AG04450 (cell line): ENCODE measurements at regions not wholly inside any gene's neighbourhood (a gene's known extent, or its start where the extent isn't known, plus 50 kb on each side); places are given as distances from the start of the nearest gene placed in this dataset.

ENCODE experiments used
- CTCF ChIA-PET: fragments of 300-600, 350-600 bp; formaldehyde crosslinking; extraction: SDS; loops from one replicate; lab custom pipeline; 2022; ENCODE audit warnings: antibody characterized with exemption, inconsistent platforms; lab: Charles Lee
- POLR2A ChIA-PET: fragments of 350-600 bp; formaldehyde crosslinking; extraction: SDS; loops from one replicate; lab custom pipeline; 2021; ENCODE audit warnings: antibody characterized with exemption, inconsistent platforms; lab: Yijun Ruan, JAX
- DNase-seq: peaks from one replicate; pipeline ENCODE4 v3.0.0-alpha.2; 2011; ENCODE audit warnings: low read depth, low spot score
- H3K27ac ChIP-seq: one replicate; pipeline ENCODE4 v1.5.1; 2012; ENCODE audit warnings: low read depth, low read length, control low read depth
- H3K27me3 ChIP-seq: one replicate; pipeline ENCODE4 v1.6.0; 2012; ENCODE audit warnings: low read length; ENCODE audit not compliant: control insufficient read depth, insufficient read depth
- H3K4me3 ChIP-seq: 2 replicates; pipeline ENCODE4 v1.5.1; 2011; ENCODE audit warnings: mild to moderate bottlenecking, low read depth, low read length, control low read depth
- H3K9me3 ChIP-seq: 2 replicates; pipeline ENCODE4 v1.5.1; 2012; ENCODE audit warnings: low read length; ENCODE audit not compliant: control insufficient read depth, insufficient read depth
- TF ChIP-seq, protein P1 (sequence below): IDR thresholded peaks from 2 replicates; pipeline ENCODE4 v1.5.1; 2011; ENCODE audit warnings: low read depth, low read length, control low read depth, inconsistent platforms

DNA sequence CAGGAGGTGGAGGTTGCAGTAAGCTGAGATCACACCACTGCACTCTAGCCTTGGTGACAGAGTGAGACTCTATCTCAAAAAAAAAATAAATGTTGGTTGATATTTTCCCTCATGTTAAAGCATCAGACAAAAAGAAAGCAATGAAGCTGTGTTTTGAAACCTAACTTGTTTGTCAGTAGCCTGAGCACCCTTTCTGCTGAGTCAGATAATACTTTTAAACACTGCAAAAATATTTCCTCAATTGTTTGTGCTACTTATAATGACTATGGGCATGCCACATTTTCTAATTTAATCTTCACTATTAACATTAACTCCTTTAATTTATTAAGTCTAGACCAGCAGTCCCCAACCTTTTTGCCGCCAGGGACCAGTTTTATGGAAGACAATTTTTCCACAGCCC lies 236.3 kb upstream of the AGAP1 start:
- ChIA-PET CTCF (no interaction called here), POLR2A (no interaction called here)
- no peaks in the 10 kb centered on the region for H3K9me3 ChIP-seq
- no peak overlapping the region for H3K4me3 ChIP-seq
- peaks cover 3% of the 10 kb centered on the region for H3K27me3 ChIP-seq
- H3K27ac ChIP-seq, result no peak overlapping the region
- no peak for DNase-seq
- TF ChIP-seq, protein P1, sequence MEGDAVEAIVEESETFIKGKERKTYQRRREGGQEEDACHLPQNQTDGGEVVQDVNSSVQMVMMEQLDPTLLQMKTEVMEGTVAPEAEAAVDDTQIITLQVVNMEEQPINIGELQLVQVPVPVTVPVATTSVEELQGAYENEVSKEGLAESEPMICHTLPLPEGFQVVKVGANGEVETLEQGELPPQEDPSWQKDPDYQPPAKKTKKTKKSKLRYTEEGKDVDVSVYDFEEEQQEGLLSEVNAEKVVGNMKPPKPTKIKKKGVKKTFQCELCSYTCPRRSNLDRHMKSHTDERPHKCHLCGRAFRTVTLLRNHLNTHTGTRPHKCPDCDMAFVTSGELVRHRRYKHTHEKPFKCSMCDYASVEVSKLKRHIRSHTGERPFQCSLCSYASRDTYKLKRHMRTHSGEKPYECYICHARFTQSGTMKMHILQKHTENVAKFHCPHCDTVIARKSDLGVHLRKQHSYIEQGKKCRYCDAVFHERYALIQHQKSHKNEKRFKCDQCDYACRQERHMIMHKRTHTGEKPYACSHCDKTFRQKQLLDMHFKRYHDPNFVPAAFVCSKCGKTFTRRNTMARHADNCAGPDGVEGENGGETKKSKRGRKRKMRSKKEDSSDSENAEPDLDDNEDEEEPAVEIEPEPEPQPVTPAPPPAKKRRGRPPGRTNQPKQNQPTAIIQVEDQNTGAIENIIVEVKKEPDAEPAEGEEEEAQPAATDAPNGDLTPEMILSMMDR, result no peak

DNA sequence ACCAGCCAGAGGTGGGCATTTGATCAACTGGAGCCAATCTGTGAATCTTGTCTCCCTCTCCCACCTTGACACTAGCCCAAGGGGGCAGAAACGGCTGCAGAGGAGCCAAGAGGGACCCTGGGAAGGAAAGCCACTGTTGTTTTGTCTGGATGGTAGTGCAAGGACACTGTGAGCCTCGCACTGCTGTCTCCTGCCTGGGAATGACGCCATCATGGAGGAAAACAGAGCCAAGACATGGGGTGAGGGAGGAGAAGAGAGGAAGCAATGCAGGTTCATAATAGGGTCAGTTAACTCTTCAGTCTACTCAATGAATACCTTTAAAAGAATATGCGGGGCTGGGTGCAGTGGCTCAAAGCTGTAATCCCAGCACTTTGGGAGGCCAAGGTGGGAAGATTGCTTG lies 231.1 kb upstream of the AGAP1 start:
- Histone ChIP-seq H3K27me3 (no peaks in the 10 kb centered on the region), H3K9me3 (no peaks in the 10 kb centered on the region), H3K27ac (no peak overlapping the region), H3K4me3 (no peak overlapping the region)
- TF ChIP-seq, protein P1, result no peak
- ChIA-PET POLR2A (no interaction called here), CTCF (interaction anchor here (0.6 to 1.8 kb wide), 6 partner anchors 14 to 958 kb away, joined by 3 to 11 read pairs (median 5); no protein-coding TSS in a partner anchor)
- DNase-seq, result no peak

DNA sequence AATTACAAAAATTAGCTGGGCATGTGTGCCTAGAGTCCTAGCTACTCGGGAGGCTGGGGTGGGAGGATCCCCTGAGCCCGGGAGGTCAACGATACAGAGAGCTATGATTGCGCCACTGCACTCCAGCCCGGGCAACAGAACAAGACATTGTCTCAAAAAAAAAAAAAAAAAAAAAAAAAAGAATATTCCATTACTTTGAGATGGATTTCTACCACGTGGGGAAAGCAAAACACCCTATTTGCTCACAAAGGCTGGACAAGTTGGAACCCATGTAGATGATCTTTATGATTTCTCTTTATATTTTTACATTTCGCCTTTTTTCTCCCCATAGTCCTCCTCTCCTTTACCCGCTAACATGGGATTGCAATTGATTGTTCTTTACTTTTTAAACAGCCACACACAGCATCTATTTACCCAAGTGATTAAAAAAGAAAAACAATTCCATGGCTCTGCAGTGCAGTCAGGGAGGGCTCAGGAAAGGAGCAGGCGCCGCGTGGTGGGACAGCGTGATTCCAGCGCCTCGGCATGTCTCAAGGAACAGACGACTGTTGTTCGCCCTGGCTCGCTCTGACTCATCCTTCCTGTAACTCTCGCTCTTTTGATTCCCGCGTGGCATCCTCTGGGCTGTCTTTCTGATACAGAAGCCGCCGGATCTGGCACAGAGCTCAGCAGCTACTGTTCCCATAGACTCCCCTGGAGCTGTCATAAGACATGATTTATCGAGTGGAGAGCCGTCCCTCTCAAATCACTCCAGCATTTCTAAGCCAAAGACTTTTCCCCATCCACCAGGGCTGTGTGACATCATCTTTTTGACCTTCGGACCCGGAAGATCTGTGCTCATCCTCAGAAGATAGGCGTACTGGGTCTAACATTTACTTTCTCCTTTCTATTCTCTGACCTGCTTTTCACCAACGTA lies 230.4 kb upstream of the AGAP1 start:
- Histone ChIP-seq H3K27ac (peak overlapping the region; percentile 65), H3K9me3 (no peaks in the 10 kb centered on the region), H3K27me3 (no peaks in the 10 kb centered on the region), H3K4me3 (peak overlapping the region; percentile 41)
- peak; percentile 70 for DNase-seq
- CTCF ChIA-PET, result interaction anchor here (0.6 to 1.8 kb wide), 5 partner anchors 14 to 958 kb away, joined by 3 to 11 read pairs (median 5); no protein-coding TSS in a partner anchor
- POLR2A ChIA-PET, result interaction anchor here (0.5 kb wide), 1 partner anchor 402 kb away, joined by 3 read pairs; no protein-coding TSS in a partner anchor
- TF ChIP-seq, protein P1, result no peak

DNA sequence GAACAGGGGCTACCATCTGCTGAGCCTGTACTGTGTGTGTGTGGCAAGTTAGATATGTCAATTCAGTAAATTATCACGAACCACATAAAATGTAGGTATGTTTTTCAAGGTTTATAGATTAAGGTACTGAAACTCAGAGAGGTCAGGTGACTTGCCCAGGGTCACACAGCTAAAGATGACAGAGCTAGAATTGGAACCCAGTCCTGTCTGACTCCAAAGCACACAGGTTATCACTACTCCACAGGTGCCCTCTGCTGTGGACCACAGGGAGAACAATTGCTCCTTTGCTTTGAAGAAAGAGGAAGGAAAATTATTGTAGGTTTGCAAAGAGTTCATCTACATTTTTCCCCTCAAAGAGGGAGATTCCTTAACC lies 229.7 kb upstream of the AGAP1 start:
- ChIA-PET POLR2A (no interaction called here), CTCF (interaction anchor here (1.8 kb wide), 1 partner anchor 15 kb away, joined by 3 read pairs; no protein-coding TSS in a partner anchor)
- no peak for DNase-seq
- no peaks in the 10 kb centered on the region for H3K27me3 ChIP-seq
- TF ChIP-seq, protein P1, result no peak
- no peaks in the 10 kb centered on the region for H3K9me3 ChIP-seq
- peak overlapping the region; percentile 41; the same call in 1 of the 2 replicates for H3K4me3 ChIP-seq
- peak overlapping the region; percentile 65 for H3K27ac ChIP-seq

DNA sequence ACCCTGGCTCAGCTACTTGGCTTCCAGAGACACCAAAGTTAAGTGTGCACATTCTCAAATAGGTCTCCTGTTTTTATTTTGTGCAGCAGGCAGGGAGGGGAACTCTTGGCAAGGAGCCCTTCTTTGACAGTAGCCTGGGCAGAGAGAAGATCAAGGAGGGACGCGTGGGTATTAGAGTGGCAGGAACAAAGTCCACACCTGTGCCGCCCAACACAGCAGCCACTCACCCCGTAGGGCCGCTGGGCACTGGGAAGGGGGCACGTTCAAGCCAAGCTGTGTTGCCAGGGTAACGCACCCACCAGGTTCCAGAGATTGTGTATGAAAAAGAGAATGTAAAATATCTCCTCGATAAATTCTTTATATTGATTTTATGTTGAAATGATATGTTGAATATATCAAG lies 229.3 kb upstream of the AGAP1 start:
- Histone ChIP-seq H3K9me3 (no peaks in the 10 kb centered on the region), H3K27ac (no peak overlapping the region), H3K4me3 (no peak overlapping the region), H3K27me3 (no peaks in the 10 kb centered on the region)
- TF ChIP-seq, protein P1, result no peak
- DNase-seq, result no peak
- ChIA-PET CTCF (no interaction called here), POLR2A (no interaction called here)
